ENCODE measurements at regions not wholly inside any gene's neighbourhood (a gene's known extent, or its start where the extent isn't known, plus 50 kb on each side); places are given as distances from the start of the nearest gene placed in this dataset.

DNA sequence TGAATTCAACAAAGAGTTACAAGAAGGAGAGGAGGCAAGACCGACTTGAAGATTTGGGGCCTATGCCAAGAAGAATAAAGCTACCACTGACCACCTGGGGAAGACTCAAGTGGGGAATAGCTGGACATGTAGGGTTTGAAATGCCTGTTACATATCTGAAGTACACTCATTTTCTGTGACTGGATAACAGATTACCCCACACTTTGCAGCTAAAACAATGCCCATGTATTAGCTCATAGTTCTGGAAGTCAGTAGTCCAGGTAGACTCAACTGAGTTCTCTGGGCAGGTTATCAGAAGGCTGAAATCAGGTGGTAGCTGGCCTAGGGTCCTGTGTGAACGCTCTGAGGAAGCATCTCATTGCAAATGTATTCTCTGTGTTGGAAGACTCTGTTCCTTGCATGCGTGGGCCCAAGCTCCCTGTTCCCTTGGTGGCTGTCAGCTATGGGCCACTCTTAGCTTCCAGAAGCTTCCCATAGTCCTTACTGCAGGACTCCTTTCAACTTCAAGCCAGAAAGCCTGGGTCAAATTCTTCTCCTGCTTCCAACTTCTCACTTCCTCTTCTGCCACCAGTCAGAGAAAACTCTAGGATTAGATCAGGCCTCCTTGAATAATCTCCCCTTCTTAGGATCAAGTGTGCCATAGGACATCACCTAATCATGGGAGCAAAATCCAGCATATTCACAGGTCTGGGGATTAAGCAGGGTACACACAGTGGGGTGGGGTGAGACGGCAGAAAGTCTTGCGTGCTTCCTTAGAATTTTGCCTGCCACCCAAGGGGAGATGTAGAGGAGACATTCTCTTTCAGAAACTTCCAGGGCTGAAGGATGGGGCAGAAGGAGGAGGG is 187.8 kb downstream of the SHQ1 start:
- TF ChIP-seq, protein P1, sequence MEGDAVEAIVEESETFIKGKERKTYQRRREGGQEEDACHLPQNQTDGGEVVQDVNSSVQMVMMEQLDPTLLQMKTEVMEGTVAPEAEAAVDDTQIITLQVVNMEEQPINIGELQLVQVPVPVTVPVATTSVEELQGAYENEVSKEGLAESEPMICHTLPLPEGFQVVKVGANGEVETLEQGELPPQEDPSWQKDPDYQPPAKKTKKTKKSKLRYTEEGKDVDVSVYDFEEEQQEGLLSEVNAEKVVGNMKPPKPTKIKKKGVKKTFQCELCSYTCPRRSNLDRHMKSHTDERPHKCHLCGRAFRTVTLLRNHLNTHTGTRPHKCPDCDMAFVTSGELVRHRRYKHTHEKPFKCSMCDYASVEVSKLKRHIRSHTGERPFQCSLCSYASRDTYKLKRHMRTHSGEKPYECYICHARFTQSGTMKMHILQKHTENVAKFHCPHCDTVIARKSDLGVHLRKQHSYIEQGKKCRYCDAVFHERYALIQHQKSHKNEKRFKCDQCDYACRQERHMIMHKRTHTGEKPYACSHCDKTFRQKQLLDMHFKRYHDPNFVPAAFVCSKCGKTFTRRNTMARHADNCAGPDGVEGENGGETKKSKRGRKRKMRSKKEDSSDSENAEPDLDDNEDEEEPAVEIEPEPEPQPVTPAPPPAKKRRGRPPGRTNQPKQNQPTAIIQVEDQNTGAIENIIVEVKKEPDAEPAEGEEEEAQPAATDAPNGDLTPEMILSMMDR (IDR thresholded peaks at IDR 0.05) = no peak
- TF ChIP-seq POLR2A (IDR thresholded peaks at IDR 0.05) = no peak

All from testis (tissue), 2 donors.